ENCODE measurements at regions not wholly inside any gene's neighbourhood (a gene's known extent, or its start where the extent isn't known, plus 50 kb on each side); places are given as distances from the start of the nearest gene placed in this dataset.

DNA sequence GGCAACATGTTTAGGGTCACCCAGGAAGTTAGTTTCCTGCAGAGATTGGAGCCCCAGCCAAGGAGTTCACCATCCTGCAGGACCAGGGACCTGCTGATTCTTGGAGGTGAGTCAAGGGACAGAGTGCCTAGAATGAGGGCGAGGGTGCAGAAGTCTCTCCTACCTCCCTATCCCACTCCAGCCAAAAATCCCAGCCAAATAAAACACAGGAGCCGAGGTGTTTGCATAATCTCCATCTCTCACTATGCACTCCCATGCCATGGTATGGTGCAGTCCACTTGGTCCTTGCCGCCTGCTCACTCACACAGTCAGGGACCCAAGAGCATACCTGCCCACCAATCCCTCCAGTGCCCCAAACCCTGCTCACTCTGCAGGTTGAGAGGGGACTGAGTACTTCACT is 294.2 kb downstream of the UACA start:
- no peaks in the 10 kb centered on the region for H3K9me3 ChIP-seq
- H3K4me3 ChIP-seq, result no peak overlapping the region
- no peak overlapping the region for H3K27ac ChIP-seq
- no peak for DNase-seq (ENCODE audit: low spot score in 2 of 2)
- no peak for TF ChIP-seq POLR2A (IDR thresholded peaks at IDR 0.05)
- no peak for TF ChIP-seq POLR2AphosphoS5 (IDR thresholded peaks at IDR 0.05)
- TF ChIP-seq, protein P1, sequence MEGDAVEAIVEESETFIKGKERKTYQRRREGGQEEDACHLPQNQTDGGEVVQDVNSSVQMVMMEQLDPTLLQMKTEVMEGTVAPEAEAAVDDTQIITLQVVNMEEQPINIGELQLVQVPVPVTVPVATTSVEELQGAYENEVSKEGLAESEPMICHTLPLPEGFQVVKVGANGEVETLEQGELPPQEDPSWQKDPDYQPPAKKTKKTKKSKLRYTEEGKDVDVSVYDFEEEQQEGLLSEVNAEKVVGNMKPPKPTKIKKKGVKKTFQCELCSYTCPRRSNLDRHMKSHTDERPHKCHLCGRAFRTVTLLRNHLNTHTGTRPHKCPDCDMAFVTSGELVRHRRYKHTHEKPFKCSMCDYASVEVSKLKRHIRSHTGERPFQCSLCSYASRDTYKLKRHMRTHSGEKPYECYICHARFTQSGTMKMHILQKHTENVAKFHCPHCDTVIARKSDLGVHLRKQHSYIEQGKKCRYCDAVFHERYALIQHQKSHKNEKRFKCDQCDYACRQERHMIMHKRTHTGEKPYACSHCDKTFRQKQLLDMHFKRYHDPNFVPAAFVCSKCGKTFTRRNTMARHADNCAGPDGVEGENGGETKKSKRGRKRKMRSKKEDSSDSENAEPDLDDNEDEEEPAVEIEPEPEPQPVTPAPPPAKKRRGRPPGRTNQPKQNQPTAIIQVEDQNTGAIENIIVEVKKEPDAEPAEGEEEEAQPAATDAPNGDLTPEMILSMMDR (IDR thresholded peaks at IDR 0.05), result no peak
- H3K4me1 ChIP-seq, result peaks cover 4 to 5% of the 10 kb centered on the region in 2 donors
- intact Hi-C loops (cut with DNase I; ENCODE audit: low total_unique reads), result loop anchor here (10.0 kb wide), 1 partner anchor 94 kb away; no protein-coding TSS in a partner anchor
- no peaks in the 10 kb centered on the region for H3K27me3 ChIP-seq
- H3K36me3 ChIP-seq, result no peaks in the 10 kb centered on the region

DNA sequence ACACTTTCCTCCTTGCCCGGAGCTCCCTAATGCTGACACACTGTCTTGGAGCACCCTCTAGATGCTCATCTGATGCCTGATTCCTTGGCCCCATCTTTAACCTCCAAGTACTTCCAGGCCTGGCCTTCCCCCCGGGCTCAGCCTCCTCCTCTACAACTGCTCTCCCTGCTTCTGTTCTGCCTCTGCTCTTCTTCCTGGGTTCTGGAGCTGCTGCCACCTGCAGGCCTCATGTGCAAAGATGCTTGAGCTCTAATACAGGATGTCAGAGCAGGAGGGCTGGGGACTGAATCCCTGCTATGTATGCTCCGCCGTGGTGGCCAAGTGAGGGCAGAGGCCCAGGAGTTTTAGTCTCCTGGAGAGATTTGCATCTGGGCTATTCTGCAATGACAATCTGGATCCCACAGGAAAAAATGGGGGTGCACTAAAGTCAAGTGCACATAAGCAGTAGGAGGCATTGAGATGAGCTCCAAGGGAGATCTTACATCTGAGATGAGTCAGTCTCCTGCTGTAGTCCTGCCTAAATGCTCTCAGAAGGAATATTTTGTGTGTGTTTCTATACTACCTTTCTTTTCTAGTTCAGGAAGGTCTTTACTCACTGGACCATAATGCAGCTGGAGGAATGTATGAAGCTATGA is 296.3 kb downstream of the UACA start:
- no peaks in the 10 kb centered on the region for H3K9me3 ChIP-seq
- no peaks in the 10 kb centered on the region for H3K36me3 ChIP-seq
- H3K4me3 ChIP-seq, result no peak overlapping the region
- H3K27ac ChIP-seq, result no peak overlapping the region
- no peak for DNase-seq (ENCODE audit: low spot score in 2 of 2)
- H3K27me3 ChIP-seq, result no peaks in the 10 kb centered on the region
- intact Hi-C loops (cut with DNase I; ENCODE audit: low total_unique reads), result loop anchor here (10.0 kb wide), 1 partner anchor 92 kb away; no protein-coding TSS in a partner anchor
- H3K4me1 ChIP-seq, result no peaks in the 10 kb centered on the region
- TF ChIP-seq POLR2A (IDR thresholded peaks at IDR 0.05), result no peak
- TF ChIP-seq, protein P1 (IDR thresholded peaks at IDR 0.05), result peak in 2 of 3 donors; percentile 43 to 56

DNA sequence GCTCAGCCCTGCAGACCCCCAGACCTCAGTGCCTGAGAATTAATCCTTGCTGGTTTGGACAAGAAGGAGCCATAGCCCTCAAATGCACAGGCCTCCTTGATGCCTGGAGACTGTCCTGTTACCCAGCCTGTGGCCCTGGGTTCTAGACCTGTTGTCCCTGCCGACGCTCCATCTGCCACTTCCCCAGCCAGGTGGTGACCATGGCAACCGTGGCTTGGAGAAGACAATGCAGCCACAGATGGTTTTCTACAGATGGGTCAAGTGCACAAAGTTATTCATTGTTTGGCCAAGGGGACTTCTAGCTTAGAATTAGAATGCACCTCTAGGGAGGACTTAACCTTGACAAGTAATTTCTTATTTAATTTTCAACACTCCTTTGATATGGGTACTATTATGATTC is 297.1 kb downstream of the UACA start:
- DNase-seq (ENCODE audit: low spot score in 2 of 2), result no peak
- H3K9me3 ChIP-seq, result no peaks in the 10 kb centered on the region
- TF ChIP-seq, protein P1 (IDR thresholded peaks at IDR 0.05), result no peak
- TF ChIP-seq POLR2A (IDR thresholded peaks at IDR 0.05) (no peak), POLR2AphosphoS5 (IDR thresholded peaks at IDR 0.05) (no peak)
- H3K4me1 ChIP-seq, result no peaks in the 10 kb centered on the region
- intact Hi-C loops (cut with DNase I; ENCODE audit: low total_unique reads), result loop anchor here (10.0 kb wide), 1 partner anchor 92 kb away; no protein-coding TSS in a partner anchor
- H3K36me3 ChIP-seq, result no peaks in the 10 kb centered on the region
- no peak overlapping the region for H3K4me3 ChIP-seq
- H3K27me3 ChIP-seq, result no peaks in the 10 kb centered on the region
- no peak overlapping the region for H3K27ac ChIP-seq

DNA sequence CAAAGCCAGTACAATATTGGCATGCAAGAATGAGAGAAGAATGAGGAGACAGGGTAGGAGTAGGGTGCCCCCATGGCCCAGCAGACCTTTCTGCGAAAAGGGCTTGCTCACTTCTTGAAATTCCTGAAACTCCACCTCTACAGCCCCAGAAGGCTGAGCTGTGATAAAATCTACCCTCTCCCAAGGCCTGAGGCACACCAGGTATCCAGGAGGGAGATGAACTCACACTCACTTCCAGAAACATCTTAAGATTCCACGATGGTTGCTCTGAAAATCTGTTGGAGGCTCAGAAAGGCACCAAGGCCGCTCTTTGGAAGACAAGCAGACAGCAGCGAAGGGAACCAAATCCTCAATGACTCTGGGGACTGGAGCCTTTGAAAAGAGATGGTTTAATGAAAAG is 297.5 kb downstream of the UACA start:
- intact Hi-C loops (cut with DNase I; ENCODE audit: low total_unique reads), result loop anchor here (10.0 kb wide), 1 partner anchor 91 kb away; no protein-coding TSS in a partner anchor
- H3K9me3 ChIP-seq, result no peaks in the 10 kb centered on the region
- H3K36me3 ChIP-seq, result no peaks in the 10 kb centered on the region

DNA sequence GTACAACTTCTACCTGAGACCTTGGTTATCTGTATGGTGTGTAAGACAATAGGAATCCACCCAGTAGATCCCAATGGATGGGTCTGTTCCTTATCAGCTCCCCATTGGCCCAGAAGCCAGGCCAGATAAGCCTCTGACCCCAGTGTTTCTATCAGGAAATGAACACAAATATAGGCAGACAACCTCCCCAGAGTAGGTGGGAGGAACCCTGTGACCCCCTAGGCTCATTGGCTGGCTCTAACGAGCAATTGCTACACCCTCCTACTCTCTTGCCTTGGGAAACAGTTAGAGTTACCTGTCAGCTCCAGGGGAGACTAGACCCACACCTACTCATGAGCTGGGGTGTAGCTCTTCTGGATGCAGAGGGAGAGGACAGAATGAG is 299.9 kb downstream of the UACA start:
- Histone ChIP-seq H3K27ac (peak overlapping the region; percentile 33 to 62), H3K4me1 (no peaks in the 10 kb centered on the region)
- intact Hi-C loops (cut with DNase I; ENCODE audit: low total_unique reads), result loop anchor here (10.0 kb wide), 1 partner anchor 89 kb away; no protein-coding TSS in a partner anchor

More for the DNA sequence above, 297.5 kb downstream of the UACA start:
- no peak for DNase-seq (ENCODE audit: low spot score in 2 of 2)
- H3K4me3 ChIP-seq, result no peak overlapping the region
- no peaks in the 10 kb centered on the region for H3K27me3 ChIP-seq
- no peaks in the 10 kb centered on the region for H3K4me1 ChIP-seq
- no peak overlapping the region for H3K27ac ChIP-seq
- TF ChIP-seq POLR2AphosphoS5 (IDR thresholded peaks at IDR 0.05) (no peak), POLR2A (IDR thresholded peaks at IDR 0.05) (no peak)
- TF ChIP-seq, protein P1 (IDR thresholded peaks at IDR 0.05), result no peak

More for the DNA sequence above, 299.9 kb downstream of the UACA start:
- TF ChIP-seq POLR2A (IDR thresholded peaks at IDR 0.05) (no peak), POLR2AphosphoS5 (IDR thresholded peaks at IDR 0.05) (no peak)
- TF ChIP-seq, protein P1 (IDR thresholded peaks at IDR 0.05), result no peak
- H3K9me3 ChIP-seq, result no peaks in the 10 kb centered on the region
- no peak for DNase-seq (ENCODE audit: low spot score in 2 of 2)
- H3K36me3 ChIP-seq, result no peaks in the 10 kb centered on the region
- no peaks in the 10 kb centered on the region for H3K27me3 ChIP-seq
- no peak overlapping the region for H3K4me3 ChIP-seq
